Choroid plexus epithelial cell (primary cell): ENCODE measurements at regions not wholly inside any gene's neighbourhood (a gene's known extent, or its start where the extent isn't known, plus 50 kb on each side); places are given as distances from the start of the nearest gene placed in this dataset.
"Not testable (repeated sequence)": the region's sequence is repeated elsewhere in the genome, so short reads cannot be mapped to it uniquely, and the experiment has no call there.

Source experiments
- DNase-seq: peaks from one replicate; pipeline ENCODE4 v3.0.0-alpha.2; 2010; ENCODE audit warnings: low read depth
- H3K4me3 ChIP-seq: 2 replicates; pipeline ENCODE4 v1.5.1; 2011; ENCODE audit warnings: low read depth, mild to moderate bottlenecking, control low read depth, low read length, moderate library complexity
- TF ChIP-seq, protein P1 (sequence below): conservative IDR thresholded peaks from 2 replicates; pipeline ENCODE4 v1.5.1; 2011; ENCODE audit warnings: low read depth, mild to moderate bottlenecking, control low read depth, inconsistent platforms, low read length, moderate library complexity

DNA sequence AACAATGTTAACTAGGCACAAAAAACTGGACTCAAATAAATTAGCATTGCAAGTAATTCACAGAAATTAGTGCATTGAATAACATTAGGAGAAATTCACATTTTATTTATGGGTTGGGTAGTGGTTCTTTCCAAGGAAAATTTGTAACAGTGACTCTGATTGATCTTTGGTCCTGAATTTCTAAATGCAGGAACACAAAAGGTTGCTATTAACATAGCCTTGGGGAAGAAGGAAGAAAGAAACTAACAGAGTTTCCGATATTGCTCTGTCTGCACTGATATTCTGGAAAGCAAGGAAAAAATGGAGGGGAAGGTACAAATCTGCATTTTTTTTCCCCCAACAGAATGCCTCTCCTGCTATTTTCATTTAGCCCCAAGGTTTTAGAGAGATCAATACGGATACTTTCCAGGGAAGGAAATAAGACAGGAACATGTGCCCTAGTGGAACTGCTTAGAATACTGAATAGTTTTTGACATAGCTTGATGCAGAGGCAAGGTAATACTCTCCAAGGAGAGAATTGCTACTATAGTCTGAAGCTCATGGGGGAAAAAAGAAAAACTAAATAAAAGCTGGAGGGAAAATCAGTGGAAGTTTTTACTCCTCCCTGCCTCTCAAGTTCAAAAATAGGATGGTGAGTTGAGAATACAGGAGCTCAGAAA is 490.1 kb downstream of the RAPGEF2 start:
- no peak for DNase-seq
- TF ChIP-seq, protein P1, sequence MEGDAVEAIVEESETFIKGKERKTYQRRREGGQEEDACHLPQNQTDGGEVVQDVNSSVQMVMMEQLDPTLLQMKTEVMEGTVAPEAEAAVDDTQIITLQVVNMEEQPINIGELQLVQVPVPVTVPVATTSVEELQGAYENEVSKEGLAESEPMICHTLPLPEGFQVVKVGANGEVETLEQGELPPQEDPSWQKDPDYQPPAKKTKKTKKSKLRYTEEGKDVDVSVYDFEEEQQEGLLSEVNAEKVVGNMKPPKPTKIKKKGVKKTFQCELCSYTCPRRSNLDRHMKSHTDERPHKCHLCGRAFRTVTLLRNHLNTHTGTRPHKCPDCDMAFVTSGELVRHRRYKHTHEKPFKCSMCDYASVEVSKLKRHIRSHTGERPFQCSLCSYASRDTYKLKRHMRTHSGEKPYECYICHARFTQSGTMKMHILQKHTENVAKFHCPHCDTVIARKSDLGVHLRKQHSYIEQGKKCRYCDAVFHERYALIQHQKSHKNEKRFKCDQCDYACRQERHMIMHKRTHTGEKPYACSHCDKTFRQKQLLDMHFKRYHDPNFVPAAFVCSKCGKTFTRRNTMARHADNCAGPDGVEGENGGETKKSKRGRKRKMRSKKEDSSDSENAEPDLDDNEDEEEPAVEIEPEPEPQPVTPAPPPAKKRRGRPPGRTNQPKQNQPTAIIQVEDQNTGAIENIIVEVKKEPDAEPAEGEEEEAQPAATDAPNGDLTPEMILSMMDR = no peak
- H3K4me3 ChIP-seq = no peak overlapping the region

DNA sequence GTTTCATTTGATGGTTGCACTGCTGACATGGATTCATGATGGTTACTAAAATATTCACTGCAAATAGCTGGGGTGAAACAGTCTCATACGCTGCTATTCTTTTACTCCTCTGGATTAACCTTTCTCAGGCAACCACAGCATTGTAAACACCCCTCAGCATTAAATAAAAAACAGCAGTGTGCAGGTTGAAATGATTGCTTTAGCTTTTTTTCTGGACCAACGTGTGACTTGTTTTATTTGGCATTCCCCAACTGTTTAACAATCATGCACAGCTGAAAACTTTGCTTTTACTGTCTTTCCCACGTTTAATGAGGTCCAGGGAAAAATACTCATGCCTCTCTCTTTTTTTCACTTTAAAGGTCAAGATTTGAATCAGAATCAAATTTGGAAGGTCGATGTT is 490.8 kb downstream of the RAPGEF2 start:
- TF ChIP-seq, protein P1 = no peak
- no peak for DNase-seq
- no peak overlapping the region for H3K4me3 ChIP-seq

DNA sequence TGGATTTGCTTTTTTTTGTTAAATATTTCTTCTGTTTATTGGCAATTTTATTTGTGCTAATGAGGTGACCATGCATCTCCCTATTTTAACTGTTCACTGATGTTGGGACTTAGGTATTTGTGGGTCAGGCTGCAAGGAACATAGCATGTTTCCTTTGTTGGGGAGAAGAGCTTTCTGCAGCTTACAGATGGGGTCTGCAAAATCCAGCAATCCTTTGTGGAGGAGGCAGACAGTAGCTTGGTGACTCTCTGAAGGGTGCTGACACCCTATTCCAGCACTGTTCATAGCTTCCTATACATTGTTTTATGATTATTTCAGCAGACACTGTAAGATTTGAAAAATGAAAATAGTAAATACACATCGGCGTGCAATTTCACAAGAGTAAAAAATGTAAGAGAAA is 491.7 kb downstream of the RAPGEF2 start:
- TF ChIP-seq, protein P1 = no peak
- H3K4me3 ChIP-seq = no peak overlapping the region

DNA sequence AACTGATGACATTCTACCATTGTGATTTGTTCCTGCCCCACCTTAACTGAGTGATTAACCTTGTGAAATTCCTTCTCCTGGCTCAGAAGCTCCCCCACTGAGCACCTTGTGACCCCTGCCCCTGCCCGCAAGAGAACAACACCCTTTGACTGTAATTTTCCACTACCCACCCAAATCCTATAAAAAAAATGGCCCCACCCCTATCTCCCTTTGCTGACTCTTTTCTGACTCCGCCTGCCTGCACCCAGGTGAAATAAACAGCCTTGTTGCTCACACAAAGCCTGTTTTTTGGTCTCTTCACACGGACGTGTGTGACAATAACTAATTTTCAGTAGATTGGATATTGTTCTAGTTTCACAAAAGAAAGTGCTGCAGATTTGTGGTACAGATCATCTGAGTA is 492.2 kb downstream of the RAPGEF2 start:
- not testable (repeated sequence) for DNase-seq, H3K4me3 ChIP-seq

More for the DNA sequence above, 491.7 kb downstream of the RAPGEF2 start:
- DNase-seq = no peak

DNA sequence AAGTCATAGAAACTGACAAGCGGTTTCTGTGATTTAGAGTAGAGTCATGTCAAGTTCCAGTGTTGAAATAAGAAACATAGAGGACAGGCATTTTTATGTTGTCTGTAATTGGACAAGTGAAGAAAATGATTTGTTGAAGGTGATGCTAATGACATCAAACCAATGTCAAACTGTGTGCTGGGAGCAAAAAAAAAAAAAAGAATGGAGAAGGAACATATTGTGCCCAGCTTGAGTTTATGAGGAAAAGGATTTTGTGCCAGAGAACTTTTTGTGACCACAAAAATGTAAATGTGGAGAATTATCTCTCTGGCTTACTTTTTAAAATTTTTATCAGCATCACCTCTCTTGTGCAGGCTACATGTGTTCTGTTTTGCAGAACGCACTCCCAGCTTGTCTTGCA is 495.7 kb downstream of the RAPGEF2 start:
- DNase-seq = peak; percentile 6
- no peak overlapping the region for H3K4me3 ChIP-seq
- TF ChIP-seq, protein P1 = no peak

DNA sequence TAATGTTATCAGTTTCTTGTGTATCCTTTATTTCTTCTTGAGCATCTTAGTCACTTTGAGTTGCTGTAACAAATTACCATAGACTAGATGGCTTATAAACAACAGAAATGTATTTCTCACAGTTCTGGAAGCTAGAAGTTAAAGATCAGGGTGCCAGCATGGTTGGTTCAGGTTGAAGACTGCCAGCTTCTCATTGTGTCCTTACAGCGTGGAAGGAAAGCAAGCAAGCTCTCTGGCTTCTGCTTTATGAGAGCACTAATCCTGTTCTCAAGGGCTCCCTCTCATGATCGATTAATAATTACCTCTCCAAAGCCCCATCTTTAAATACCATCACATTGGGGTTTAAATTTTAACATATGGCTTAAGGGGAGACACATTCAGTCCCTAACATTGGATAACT is 497.2 kb downstream of the RAPGEF2 start:
- DNase-seq = no peak
- no peak overlapping the region for H3K4me3 ChIP-seq
- TF ChIP-seq, protein P1 = no peak

DNA sequence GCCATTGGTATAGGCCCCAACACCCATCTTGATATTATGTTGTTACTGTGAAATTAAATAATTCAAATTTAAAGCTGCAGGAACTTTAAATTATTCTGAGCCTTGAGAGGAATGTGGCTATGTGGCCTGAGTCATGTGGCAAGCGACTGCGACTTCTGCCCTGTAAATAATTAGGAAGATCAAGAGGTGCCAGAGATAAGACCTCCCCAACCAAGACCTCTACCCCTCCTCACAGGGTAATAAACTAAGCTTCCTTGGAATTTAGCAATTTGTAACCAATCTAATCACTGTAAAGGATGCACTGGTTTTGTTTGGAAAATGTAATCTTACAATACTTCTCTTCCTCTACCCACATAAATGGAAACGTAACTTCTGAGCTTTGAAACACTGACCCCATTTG is 501.9 kb downstream of the RAPGEF2 start:
- TF ChIP-seq, protein P1 = no peak
- no peak overlapping the region for H3K4me3 ChIP-seq
- no peak for DNase-seq

DNA sequence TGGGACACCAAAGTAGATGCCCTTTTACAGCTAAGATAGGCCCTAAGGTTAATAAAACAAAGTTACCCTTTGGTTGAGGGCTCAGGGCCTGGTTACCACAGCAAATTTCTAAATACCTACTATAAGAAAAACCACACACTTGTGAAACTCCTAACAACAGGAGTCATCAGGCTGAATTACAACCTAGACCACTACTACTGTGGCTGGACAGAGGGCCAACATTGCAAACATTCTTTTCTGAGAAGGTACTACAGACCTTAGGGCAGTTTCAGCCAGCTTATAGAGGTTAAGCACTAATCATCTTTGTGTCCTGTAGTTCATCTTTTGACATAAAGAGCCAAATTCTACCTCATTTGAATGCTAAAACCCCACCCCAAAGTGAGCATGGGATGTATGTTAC is 504.0 kb downstream of the RAPGEF2 start:
- H3K4me3 ChIP-seq = no peak overlapping the region
- TF ChIP-seq, protein P1 = no peak
- DNase-seq = peak; percentile 45
